ENCODE measurements at regions not wholly inside any gene's neighbourhood (a gene's known extent, or its start where the extent isn't known, plus 50 kb on each side); places are given as distances from the start of the nearest gene placed in this dataset.
A peak's percentile ranks its signal among the peaks of the same experiment; 100 is the strongest.
"Not testable (repeated sequence)": the region's sequence is repeated elsewhere in the genome, so short reads cannot be mapped to it uniquely, and the experiment has no call there.

DNA sequence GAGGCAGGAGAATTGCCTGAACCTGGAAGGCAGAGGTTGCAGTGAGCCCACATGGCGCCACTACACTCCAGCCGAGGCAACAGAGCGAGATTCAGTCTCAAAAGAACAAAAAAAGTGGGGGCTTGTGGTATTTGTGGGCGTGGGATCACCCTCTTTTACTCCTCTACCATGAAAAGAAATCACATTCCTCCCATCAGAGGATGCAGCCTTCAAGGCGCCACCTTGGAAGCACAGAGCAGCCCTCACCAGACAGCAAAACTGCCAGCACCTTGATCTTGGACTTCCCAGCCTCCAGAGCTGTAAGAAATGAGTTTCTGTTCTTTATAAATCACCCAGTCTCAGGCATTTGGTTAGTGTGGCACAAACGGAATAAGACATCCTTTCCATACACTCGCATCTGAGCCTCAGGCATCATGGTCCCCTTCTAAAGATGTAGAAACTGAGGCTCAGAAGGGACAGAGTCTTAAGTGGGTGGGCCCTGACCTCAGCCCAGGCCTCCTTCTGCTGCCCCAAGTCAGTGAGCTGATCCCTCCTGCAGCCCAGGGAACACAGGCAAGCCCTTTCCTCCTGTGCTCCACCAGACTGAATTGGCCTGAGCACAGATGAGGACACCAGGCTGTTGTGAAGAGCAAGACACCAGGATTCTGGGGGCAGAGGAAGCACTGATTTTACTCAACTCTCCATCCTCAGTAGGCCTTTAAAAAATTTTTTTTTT is 201.7 kb upstream of the LINGO1 start:
- DNase-seq (ENCODE audit: low read depth), result no peak
- TF ChIP-seq, protein P1, sequence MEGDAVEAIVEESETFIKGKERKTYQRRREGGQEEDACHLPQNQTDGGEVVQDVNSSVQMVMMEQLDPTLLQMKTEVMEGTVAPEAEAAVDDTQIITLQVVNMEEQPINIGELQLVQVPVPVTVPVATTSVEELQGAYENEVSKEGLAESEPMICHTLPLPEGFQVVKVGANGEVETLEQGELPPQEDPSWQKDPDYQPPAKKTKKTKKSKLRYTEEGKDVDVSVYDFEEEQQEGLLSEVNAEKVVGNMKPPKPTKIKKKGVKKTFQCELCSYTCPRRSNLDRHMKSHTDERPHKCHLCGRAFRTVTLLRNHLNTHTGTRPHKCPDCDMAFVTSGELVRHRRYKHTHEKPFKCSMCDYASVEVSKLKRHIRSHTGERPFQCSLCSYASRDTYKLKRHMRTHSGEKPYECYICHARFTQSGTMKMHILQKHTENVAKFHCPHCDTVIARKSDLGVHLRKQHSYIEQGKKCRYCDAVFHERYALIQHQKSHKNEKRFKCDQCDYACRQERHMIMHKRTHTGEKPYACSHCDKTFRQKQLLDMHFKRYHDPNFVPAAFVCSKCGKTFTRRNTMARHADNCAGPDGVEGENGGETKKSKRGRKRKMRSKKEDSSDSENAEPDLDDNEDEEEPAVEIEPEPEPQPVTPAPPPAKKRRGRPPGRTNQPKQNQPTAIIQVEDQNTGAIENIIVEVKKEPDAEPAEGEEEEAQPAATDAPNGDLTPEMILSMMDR (conservative IDR thresholded peaks at IDR 0.05; ENCODE audit: low read depth, low read length), result no peak
- H3K4me3 ChIP-seq (ENCODE audit: low read length), result no peak overlapping the region

DNA sequence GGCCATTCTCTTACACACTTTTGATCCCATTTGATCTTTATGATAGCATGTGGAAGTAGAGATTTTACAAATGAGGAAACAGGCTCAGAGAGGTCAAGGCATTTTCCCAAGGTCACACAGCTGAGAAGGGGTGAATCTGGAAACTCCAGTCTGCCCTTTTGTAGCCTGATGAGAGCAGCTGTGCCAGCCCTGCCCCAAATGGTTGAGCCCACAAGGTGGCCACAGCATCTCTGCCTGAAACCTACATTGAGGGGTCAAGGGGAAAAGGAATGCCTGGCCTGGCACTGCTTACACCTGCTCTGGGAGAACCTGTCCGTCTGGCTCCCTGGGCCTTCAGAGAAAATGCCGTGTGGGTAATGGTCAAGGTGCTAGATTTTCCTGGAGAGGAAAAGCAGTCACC is 200.2 kb upstream of the LINGO1 start:
- DNase-seq (ENCODE audit: low read depth), result no peak
- TF ChIP-seq, protein P1 (conservative IDR thresholded peaks at IDR 0.05; ENCODE audit: low read depth, low read length), result no peak
- no peak overlapping the region for H3K4me3 ChIP-seq (ENCODE audit: low read length)

DNA sequence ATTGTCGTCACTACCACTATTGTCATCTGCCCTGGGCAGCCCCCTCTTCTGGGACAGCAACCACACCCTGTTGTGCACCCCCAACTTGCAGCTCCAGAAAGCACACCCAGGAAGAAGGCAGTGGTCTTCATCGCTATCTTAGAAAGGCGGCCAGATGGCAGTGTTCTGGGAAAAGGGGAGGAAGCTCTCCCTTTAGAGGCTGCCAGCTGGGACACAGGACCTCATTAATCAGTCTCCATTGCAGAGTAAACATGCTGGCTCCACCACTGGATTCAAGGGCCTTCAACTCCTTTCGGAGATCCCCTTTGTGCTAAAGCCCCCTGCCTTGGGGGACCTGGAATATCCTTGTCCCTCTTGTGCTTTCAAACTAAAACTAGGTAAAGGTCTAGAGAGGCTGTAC is 199.3 kb upstream of the LINGO1 start:
- DNase-seq (ENCODE audit: low read depth), result no peak
- TF ChIP-seq, protein P1 (conservative IDR thresholded peaks at IDR 0.05; ENCODE audit: low read depth, low read length), result no peak
- no peak overlapping the region for H3K4me3 ChIP-seq (ENCODE audit: low read length)

DNA sequence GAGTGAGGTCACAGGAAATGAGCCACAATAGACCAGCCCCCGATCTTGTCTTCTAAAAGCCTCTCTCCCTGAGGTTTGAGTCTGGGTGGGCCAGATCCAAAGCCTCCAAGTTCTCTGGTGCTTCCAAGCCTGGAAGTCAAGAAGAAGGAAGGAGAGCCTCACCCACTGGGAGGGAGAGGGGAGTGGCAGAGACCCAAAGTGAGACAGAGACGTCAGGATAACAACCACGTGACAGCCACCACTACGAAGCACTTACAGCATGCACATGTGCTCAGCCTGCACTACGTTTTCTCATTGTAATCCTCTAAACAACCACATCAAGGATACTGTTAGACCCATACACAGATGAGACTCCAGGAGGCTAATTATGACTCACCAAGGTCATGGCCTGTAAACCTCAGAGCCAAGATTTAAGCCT is 197.3 kb upstream of the LINGO1 start:
- H3K4me3 ChIP-seq (ENCODE audit: low read length), result no peak overlapping the region
- TF ChIP-seq, protein P1 (conservative IDR thresholded peaks at IDR 0.05; ENCODE audit: low read depth, low read length), result no peak
- peak; percentile 44 for DNase-seq (ENCODE audit: low read depth)

DNA sequence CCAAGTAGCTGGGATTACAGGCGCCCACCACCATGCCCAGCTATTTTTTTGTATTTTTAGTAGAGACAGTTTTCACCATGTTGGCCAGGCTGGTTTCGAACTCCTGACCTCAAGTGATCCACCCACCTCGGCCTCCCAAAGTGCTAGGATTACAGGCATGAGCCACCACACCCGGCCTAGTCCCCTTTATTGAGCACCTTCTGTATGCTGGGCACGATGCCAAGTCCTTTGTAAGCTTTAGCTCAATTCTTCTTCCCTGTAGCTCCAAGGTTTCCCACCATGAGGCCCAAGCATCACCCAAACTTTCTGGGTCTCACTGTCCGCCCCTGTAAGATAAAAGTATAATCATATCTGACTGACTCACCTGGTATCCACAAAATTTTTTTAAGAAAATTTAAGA is 196.6 kb upstream of the LINGO1 start:
- H3K4me3 ChIP-seq (ENCODE audit: low read length); DNase-seq (ENCODE audit: low read depth): not testable (repeated sequence)

DNA sequence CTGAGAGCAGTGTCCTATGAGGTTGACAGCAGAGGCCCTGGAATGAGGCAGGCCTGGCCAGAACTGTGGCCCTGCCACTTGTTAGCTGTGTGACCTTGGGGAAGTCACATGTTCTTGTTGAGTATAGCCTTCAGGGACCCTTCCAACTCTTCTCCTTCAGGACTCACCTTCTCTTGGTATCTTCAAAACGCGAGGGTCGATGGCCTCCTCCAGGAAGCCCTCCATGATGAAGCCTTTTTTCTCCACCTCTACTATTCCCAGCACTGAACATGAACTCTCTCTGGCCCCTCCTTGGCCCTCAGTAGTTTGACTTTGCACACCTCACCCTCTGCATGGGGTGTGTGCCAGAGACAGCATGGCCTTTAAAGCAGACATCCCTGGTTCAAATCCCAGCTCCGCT is 195.1 kb upstream of the LINGO1 start:
- TF ChIP-seq, protein P1 (conservative IDR thresholded peaks at IDR 0.05; ENCODE audit: low read depth, low read length), result no peak
- H3K4me3 ChIP-seq (ENCODE audit: low read length), result no peak overlapping the region

DNA sequence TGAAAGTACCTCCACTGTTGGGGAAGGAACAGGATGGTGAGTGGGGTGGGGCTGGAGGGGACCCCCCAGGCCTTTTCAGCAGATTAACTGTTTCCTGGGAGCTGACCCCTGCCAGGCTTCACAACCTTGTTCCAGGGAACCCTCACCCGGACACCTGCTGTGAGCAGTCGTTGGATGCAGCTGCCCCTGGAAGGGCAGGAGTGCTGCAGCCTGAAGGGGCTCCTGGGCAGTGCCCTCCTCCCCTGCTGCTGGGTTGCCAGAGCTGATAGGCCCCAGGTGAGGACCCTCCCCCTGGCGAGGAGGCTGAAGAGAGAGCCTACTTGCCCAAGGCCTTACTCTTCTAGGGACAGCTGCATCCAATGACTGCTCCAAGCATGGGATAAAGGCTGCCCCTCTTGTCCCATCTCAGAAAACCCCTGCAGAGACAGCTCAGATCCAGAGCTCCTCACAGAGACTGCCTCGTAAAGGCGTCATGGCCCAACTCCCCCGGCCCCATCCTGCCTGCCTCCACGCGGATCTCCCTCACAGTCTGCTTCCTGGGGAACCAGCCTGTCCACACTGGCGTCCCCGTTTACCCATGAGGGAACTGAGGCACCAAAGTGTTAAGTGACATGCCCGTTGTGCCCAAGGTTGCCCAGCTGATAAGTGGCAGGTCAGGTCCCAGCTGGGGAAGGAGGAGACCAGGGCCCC is 193.4 kb upstream of the LINGO1 start:
- DNase-seq (ENCODE audit: low read depth), result no peak
- TF ChIP-seq, protein P1 (conservative IDR thresholded peaks at IDR 0.05; ENCODE audit: low read depth, low read length), result no peak
- no peak overlapping the region for H3K4me3 ChIP-seq (ENCODE audit: low read length)

More for the DNA sequence above, 195.1 kb upstream of the LINGO1 start:
- DNase-seq (ENCODE audit: low read depth), result no peak

Data from retinal pigment epithelial cell (primary cell).